HG02885 (cell line): ENCODE measurements at regions not wholly inside any gene's neighbourhood (a gene's known extent, or its start where the extent isn't known, plus 50 kb on each side); places are given as distances from the start of the nearest gene placed in this dataset.
"Not testable (repeated sequence)": the region's sequence is repeated elsewhere in the genome, so short reads cannot be mapped to it uniquely, and the experiment has no call there.

Source experiments
- ATAC-seq: cut with Tn5 transposase; IDR thresholded peaks from one replicate; pipeline ENCODE4 v1.9.1; 2021; ENCODE audit warnings: mild to moderate bottlenecking; ENCODE audit not compliant: unreplicated experiment, poor library complexity

- no peak for ATAC-seq
Observed at GRCh38 chr5:82905986-82906385, 171.2 kb downstream of the TMEM167A start.

GRCh38 chr5:82901281-82901888 is 175.8 kb downstream of the TMEM167A start:
- ATAC-seq: no peak

GRCh38 chr5:82894716-82895115 is 182.5 kb downstream of the TMEM167A start:
- ATAC-seq: peak; percentile 47

GRCh38 chr5:82889088-82889487 is 188.1 kb downstream of the TMEM167A start:
- ATAC-seq: no peak

- ATAC-seq: no peak
Observed at GRCh38 chr5:82886911-82887310, 190.3 kb downstream of the TMEM167A start.

GRCh38 chr5:82885627-82886389 is 191.4 kb downstream of the TMEM167A start:
- ATAC-seq: peak; percentile 50

GRCh38 chr5:82884821-82885471 is 192.2 kb downstream of the TMEM167A start:
- ATAC-seq: no peak

- ATAC-seq: no peak
Observed at GRCh38 chr5:82882316-82882715, 194.9 kb downstream of the TMEM167A start.

- peak; percentile 44 for ATAC-seq
Observed at GRCh38 chr5:82881571-82882174, 195.5 kb downstream of the TMEM167A start.

GRCh38 chr5:82879089-82879488 is 198.1 kb downstream of the TMEM167A start:
- ATAC-seq: no peak

GRCh38 chr5:82873452-82873851 is 203.7 kb downstream of the TMEM167A start:
- no peak for ATAC-seq

- not testable (repeated sequence) for ATAC-seq
Observed at GRCh38 chr5:82872321-82873288, 204.6 kb downstream of the TMEM167A start.

GRCh38 chr5:82865625-82866024 is 211.6 kb downstream of the TMEM167A start:
- ATAC-seq: no peak

GRCh38 chr5:82863266-82863665 is 213.9 kb downstream of the TMEM167A start:
- ATAC-seq: no peak

- no peak for ATAC-seq
Observed at GRCh38 chr5:82862711-82863110, 214.5 kb downstream of the TMEM167A start.

- ATAC-seq: no peak
Observed at GRCh38 chr5:82862261-82862660, 214.9 kb downstream of the TMEM167A start.

- no peak for ATAC-seq
Observed at GRCh38 chr5:82861701-82862100, 215.5 kb downstream of the TMEM167A start.

- ATAC-seq: no peak
Observed at GRCh38 chr5:82859451-82860140, 217.6 kb downstream of the TMEM167A start.
